Tibial nerve (tissue), 4 donors: ENCODE measurements at regions not wholly inside any gene's neighbourhood (a gene's known extent, or its start where the extent isn't known, plus 50 kb on each side); places are given as distances from the start of the nearest gene placed in this dataset.

Experiments
- EP300 ChIP-seq, 2 donors: sonication (generic); formaldehyde crosslinking; IDR thresholded peaks; one replicate each; pipeline ENCODE4 v1.6.1; 2017; ENCODE audit warnings: antibody characterized with exemption in 2 of 2, mild to moderate bottlenecking in 1 of 2
- TF ChIP-seq, protein P1 (sequence below), 5 experiments: fragments of 200-600 bp in 3 of 5; fragments of 450-650 bp in 2 of 5; sonication (generic) in 3 of 5; IDR thresholded peaks; one replicate each; pipeline ENCODE4 v1.5.1; 2016 to 2019; ENCODE audit warnings: antibody characterized with exemption in 5 of 5, mild to moderate bottlenecking in 3 of 5, moderate library complexity in 2 of 5

DNA sequence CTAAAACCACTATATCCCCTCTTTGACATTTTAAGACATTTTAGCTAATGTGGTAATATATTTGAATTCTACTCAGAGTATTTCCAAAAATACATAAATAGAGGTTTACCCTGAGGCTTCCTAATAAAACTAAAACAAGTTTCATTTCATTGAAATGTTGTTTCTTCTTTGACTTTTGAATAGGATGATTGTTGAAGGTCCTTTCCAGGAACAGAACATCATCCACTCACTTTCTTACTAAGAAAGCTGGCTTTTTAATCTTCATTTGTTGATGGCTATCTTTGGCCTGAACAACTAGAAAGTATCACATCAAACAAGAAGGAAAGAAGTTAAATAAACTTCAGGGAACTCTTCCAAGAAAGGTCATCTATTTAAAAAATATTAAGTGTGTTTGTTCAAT is 169.7 kb downstream of the RAP2B start:
- TF ChIP-seq, protein P1, sequence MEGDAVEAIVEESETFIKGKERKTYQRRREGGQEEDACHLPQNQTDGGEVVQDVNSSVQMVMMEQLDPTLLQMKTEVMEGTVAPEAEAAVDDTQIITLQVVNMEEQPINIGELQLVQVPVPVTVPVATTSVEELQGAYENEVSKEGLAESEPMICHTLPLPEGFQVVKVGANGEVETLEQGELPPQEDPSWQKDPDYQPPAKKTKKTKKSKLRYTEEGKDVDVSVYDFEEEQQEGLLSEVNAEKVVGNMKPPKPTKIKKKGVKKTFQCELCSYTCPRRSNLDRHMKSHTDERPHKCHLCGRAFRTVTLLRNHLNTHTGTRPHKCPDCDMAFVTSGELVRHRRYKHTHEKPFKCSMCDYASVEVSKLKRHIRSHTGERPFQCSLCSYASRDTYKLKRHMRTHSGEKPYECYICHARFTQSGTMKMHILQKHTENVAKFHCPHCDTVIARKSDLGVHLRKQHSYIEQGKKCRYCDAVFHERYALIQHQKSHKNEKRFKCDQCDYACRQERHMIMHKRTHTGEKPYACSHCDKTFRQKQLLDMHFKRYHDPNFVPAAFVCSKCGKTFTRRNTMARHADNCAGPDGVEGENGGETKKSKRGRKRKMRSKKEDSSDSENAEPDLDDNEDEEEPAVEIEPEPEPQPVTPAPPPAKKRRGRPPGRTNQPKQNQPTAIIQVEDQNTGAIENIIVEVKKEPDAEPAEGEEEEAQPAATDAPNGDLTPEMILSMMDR (IDR thresholded peaks at IDR 0.05) = no peak
- TF ChIP-seq EP300 (IDR thresholded peaks at IDR 0.05) = no peak
